GM12801 (cell line): ENCODE measurements at regions not wholly inside any gene's neighbourhood (a gene's known extent, or its start where the extent isn't known, plus 50 kb on each side); places are given as distances from the start of the nearest gene placed in this dataset.

Source experiments
- CTCF ChIP-seq: IDR thresholded peaks from one replicate; pipeline ENCODE4 v1.5.1; 2011; ENCODE audit warnings: control low read depth; ENCODE audit not compliant: insufficient read length; ENCODE audit errors: extremely low read depth

- TF ChIP-seq CTCF: no peak
Measured at GRCh38 chr13:99693852-99694611, 192.8 kb downstream of the TM9SF2 start.

GRCh38 chr13:99693351-99693750 is 192.1 kb downstream of the TM9SF2 start:
- TF ChIP-seq CTCF: no peak

DNA sequence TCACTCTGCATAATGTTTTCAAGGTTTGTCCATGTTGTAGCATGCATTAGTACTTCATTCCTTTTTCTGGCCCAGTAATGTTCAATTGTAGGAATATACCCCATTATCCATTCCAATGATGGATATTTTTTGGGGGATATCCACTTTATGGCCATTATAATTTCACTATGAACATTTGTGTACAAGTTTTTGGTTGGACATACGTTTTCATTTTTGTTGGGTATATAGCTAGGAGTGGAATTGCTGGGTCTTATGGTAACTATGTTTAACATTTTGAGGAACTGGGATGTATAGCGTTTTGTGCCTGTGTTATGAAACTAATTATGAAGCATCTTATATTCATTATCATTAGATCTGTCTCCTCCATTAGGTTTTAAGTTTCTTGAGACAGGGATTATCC is 191.6 kb downstream of the TM9SF2 start:
- TF ChIP-seq CTCF: no peak

- TF ChIP-seq CTCF: no peak
Measured at GRCh38 chr13:99691552-99691951, 190.3 kb downstream of the TM9SF2 start.

- no peak for TF ChIP-seq CTCF
Measured at GRCh38 chr13:99690426-99691174, 189.3 kb downstream of the TM9SF2 start.

DNA sequence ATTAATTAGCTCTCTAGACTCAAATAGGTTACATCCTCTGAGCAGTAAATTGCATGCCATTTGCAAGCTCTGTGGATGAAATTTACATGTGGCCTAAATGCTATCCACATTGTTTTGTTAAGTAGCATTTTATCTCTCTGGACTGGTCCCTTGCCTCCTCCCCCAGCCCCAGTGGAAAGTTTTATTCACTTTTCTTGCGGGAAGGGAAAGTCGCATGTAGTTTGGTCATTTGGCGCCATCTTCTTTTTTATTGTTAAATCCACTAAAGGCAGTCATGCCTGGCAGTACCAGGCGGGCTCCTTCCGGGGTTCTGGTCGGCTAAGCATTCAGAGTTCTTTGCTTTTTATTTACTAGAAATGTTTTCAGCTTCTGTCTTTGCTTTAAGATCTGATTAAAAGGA is 188.7 kb downstream of the TM9SF2 start:
- no peak for TF ChIP-seq CTCF

- TF ChIP-seq CTCF: no peak
Measured at GRCh38 chr13:99688776-99689175, 187.5 kb downstream of the TM9SF2 start.
